CD4-positive, alpha-beta T cell treated with Interleukin-10 for 1 hour (primary cell): ENCODE measurements at regions not wholly inside any gene's neighbourhood (a gene's known extent, or its start where the extent isn't known, plus 50 kb on each side); places are given as distances from the start of the nearest gene placed in this dataset.

ENCODE experiments used
- DNase-seq: peaks from one replicate; pipeline ENCODE4 v3.0.0-alpha.2; 2020

DNA sequence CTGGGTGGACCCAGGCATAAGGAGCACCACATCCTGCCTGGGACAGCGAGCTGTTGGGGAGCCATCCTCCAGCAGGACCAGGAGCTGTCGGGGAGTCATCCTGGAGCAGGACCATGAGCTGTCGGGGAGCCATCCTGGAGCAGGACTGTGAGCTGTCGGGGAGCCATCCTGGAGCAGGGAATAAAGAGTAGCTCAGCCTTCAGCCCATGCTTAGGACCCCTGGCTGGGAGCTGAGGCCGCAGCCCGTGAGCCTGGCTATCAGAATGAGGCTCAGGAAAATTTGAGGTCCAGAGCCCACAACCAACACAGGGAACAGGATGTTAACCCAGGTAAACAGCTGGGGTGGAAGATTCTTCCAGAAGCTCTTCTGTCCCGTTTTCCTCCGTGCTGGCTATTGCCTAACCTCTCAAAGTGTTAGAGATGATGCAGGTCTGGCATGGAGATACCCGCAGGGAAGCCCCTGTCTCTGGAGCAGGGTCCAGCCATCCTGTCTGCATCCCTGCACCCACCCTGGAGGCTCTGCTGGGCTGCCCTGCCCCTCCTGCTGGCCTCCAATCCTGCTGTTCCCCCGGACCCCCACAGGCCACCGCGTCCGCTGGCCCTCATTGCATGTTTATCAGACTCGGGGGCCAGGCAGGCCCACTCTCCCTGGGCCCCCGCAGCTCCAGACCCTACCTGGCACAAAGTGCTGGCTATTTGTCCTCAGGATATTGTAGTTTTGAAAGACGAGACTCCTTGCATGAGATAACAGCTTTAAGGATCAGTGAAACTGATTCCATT lies 243.5 kb upstream of the MYT1L start:
- DNase-seq: no peak

DNA sequence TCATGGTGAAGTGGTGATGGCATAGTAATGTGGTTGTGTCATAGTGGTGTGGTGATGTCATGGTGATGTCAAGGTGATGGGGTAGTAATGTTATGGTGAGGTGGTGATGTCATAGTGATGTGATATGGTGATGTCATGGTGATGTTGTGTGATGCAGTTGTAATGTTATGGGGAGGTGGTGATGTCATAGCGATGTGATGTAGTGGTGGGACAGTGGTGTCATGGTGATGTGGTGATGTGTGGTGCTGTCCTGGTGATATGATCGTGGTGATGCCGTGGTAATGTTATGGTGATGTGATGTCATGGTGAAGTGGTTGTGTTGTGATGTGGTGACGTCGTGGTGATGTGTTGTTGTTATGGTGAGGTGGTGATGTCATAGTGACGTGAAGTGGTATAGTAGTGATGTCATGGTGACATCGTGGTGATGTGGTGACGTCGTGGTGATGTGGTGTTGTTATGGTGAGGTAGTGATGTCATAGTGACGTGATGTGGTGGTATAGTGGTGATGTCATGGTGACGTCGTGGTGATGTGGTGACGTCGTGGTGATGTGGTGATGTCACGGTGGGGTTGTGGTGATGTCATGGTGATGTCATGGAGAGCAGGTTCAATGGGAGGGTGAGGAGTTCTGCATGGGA lies 242.7 kb upstream of the MYT1L start:
- no peak for DNase-seq

DNA sequence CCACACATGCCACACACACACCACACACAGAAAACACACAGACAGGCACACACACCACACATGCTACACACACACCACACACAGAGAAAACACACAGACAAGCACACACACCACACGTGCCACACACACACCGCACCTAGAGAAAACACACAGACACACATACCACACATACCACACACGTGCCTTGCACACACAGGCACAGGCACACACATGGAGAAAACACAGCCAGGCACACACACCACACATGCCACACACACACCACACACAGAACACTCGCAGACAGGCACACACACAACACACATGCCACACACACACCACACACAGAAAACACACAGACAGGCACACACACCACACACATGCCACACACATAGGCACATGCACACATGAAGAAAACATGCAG lies 242.1 kb upstream of the MYT1L start:
- DNase-seq: no peak

DNA sequence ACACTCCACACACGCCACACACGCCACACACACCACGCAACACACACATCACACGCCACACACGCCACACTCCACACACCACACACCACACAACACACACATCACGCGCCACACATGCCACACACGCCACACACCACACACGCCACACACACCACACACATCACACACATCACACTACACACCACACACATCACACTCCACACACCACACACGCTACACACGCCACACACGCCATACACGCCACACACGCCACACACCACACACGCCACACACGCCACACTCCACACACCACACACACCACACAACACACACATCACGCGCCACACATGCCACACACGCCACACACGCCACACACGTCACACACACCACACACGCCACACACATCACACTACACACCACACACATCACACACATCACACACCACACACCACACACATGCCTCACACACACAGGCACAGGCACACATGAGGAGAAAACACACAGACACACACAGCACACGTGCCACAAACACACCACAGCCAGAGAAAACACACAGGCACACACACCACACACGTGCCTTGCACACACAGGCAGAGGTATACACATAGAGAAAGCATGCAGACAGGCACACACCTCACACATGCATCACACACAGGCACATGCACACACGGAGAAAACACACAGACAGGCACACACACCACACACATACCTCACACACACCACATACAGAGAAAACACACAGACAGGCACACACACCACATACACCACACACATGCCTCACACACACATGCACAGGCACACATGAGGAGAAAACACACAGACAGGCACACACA lies 241.5 kb upstream of the MYT1L start:
- DNase-seq: no peak

DNA sequence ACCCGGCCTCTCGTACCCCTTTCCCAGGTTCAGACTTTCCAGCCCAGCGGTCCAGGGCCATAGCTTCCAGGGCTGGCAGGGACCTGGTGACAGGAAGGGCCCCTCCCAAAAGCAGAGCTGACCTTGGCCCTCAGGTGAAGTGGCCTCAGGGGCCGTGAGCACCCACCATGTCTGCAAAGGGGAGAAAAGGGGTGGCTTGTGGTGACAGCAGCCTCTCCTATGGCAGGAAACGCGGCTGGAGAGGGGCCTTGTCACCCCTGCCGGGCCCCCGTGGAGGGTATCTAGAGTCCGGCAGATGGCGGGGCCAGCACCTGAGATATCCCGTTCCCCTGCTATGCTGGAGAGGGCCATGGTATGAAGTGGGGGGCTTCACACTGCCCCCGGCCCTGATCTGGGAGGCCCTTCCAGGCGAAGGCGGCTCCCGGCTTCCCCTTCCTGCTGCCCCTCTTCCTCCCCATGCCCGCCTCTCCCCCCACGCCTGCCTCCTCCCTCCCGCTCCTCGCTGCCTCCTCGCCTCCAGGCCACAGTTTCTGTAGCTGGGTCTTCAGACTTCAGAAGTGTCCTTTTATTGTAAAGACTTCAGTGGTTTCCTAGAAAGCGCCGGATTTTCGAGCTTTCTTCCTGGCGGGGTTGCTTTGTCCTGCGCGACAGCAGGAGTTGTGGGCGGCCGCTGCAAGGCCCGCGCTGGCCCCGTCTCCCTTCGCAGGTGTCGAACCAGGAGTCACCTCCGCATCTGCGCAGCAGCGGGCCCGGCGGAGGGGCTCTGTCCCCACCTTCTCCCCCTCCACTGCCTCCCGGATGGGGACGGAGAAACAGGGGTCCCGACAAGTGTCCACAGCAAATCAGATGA lies 240.5 kb upstream of the MYT1L start:
- DNase-seq: no peak

DNA sequence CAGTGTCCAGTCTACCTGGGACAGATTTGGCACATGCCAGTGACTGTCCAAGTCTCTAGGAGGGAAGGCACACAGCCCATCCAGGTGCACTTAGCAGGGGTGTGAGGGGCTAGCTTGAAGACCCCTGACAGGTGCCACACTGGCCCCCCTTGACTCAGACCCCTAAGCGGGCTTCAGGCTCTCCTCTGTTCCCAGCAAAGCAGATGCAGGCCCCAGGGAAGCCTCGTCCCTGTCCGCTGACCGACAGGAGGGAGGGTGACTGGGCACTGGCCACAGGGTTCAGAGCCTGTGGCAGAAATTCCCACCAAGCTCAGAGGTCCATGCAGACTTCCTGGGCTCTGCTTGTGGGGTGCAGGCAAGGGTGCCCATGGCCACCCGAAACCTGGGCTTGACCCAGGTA lies 239.8 kb upstream of the MYT1L start:
- DNase-seq: no peak

DNA sequence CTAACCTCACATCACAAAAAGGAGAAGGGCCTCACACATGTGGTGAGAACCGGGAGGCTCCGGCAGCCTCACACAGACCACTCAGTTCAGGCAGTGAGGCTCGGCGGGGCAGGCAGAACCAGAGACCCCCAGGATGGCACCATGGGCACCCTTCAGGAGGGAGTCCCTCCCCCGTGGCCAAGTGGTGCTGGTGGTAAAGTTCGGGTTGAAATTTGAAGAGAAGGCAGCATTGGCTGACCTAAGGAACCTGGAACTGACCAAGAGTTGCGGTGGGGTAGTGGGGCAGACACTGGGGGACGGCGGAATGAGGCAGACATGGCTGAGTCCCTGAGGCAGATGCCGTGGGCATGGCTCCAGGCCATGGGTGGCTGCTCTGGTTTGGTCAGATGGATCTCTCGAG lies 239.3 kb upstream of the MYT1L start:
- DNase-seq: no peak

DNA sequence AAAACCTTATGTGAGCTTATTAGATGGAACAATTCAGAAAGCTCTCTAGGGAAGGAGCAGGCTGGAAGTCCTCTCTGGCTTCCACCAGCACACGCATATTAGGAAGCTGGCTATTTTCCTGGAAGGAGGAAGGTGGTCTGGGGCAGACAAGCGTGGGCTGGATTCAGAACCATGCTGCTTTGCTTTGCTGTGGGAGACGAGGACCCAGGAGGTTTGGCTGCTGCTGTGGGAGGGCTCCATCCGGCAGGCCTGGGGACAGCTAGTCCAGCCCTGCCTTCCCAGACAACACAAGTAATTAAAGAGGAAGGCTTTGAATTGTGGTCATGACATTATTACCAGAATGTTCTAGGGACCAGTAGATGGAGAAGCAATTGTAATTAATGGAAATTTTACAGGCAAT lies 238.8 kb upstream of the MYT1L start:
- no peak for DNase-seq

DNA sequence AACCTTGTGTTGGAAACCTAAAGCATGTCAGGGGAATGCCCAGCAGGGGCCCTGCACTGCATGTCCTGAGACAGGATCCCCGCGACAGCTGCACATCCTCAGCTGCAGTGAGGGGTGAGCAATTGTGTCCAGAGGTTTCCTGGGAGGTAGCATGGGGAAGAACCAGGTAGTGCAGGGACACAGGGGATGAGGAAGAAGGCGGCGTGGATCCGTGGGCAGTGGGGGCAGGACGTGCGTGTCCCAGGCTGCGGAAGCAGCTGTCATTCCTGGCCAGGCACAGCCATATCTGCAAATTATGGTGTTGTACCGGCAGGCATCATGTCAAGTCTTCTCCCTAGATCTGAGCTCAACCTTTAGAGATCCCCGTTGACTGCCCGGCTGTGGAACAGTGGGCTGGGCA lies 238.2 kb upstream of the MYT1L start:
- DNase-seq: no peak

DNA sequence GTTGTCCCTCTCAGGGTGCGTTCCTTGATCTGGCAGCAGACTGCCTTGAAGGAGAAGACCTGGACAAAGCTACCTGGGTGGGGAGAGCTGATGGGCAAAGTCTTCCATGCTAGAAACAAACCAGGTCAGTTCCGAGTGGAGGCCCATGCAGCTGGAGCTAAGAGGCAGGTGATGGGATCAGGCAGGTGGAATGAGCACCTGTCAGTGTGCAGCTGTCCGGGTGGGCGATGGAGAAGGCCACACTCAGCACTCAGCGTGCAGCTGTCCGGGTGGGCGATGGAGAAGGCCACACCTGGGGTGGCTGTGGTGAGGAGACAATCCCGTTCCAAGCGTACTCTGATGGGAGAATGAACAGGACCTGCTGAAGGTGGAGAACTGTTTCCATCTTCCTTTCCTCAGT lies 237.3 kb upstream of the MYT1L start:
- DNase-seq: no peak

DNA sequence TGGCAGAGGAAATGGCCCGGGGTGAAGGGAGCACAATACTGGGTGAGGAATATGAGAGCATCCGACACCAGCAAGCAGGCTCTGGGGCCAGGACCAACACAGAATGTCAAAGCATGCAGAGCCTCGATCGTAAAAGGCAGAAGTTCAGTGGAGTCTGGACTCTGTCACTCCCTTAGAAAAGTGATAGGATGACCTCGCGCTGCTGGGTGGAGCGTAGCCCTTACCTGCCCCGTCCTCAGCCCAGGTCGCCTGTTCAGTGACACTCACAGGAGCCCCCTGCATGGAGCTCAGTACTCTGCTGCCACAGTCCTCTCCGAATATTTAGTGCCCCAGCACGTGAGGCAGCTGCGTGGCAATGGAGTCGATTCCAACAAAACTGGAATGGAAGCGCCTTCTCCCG lies 236.7 kb upstream of the MYT1L start:
- DNase-seq: no peak

DNA sequence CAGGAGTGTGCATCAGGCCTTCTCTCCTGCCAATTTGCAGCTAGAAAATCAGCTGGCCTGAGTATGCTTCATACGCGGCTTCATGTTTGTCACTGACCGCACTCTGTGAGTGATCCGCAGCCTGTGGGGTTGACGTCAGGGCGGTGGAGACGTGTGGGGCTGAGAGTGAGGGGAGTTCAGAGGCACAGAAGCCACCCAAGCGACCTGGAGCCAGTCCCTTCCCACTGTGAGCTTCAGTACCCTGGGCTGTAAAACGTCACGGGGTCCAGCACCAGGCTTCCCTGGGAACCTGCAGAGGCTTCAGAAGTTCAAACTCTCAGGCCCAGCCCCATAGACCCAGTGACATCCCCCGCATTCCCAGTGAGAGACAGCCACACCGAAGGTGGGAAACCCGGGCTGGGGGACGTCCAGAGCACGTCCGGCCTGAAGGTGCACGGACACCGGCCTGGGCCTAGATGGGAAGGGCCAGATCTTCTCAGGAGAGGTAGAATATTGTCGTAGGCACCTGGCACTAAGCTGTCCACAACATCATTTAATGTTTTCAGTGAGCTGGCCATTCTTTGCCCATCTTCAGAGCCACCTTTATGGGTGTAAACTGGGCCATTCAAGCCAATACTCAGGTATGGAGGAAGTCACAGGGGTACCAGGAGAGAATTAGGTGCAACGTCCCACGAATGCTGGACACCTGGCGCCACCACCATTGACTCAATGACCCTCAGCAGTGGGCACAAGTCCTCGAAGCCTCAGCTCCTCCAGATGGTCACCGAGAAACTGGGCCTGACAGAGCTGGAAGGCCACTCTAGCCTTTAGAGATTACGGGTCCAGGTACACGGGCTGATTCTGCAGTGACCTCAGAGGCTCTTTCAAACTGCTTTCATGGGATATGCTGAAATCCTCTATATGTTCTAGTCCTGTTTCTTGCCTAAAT lies 235.6 kb upstream of the MYT1L start:
- DNase-seq: no peak

DNA sequence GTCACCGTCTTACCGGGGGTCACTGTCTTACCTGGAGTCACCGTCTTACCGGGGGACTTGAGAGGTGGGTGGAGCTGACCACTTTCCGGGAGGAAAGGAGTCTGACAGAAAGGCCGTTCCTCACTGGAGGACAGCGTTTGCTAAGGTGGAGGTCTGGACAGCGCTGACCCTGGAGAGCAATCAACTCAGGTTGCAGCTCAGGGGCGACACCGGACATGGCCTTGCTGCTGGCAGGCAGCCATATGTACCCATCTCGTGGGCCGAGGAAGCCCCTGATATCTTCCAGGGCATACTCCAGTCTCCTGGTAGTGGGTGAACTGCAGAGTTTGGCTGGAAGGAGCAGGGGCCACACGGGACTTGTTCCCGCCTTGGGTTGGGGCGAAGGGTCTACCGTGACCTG lies 234.6 kb upstream of the MYT1L start:
- no peak for DNase-seq

DNA sequence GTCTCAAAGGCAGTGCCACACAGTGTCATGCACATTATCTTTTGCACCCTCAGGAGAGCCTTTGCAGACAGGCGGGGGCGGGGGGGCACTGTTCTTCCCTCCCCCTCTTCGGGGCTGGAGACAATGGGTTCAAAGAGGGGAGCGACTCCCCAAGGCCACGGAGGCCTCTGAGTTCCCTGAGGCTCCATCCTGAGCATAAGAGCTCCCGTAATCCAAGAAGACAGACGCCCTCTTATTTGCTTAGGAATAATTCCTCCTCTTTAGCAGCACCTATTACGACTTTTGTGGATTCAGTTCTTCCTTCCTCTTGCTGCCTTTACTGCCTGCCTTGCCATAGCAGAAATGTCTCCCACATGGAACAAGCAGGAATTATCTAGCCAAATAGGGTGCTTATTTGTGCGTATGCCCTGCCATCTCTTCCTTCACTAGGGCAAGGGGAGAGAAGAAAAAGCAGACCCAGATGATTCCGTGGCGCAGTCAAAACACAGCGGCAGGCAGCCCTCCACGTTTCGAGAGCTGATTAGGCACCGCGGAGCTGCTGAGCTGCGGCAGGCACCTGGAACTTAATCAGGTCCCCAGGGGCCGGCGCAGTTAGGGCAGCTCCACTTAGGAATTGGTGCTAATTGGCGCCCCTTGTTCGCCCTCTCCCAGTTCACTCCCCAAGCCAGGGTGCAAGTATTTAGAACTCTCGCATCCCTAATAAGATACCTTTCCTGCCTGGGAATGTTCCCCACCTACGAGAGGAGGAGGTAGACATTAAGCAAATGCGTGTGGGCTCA lies 233.4 kb upstream of the MYT1L start:
- DNase-seq: no peak

DNA sequence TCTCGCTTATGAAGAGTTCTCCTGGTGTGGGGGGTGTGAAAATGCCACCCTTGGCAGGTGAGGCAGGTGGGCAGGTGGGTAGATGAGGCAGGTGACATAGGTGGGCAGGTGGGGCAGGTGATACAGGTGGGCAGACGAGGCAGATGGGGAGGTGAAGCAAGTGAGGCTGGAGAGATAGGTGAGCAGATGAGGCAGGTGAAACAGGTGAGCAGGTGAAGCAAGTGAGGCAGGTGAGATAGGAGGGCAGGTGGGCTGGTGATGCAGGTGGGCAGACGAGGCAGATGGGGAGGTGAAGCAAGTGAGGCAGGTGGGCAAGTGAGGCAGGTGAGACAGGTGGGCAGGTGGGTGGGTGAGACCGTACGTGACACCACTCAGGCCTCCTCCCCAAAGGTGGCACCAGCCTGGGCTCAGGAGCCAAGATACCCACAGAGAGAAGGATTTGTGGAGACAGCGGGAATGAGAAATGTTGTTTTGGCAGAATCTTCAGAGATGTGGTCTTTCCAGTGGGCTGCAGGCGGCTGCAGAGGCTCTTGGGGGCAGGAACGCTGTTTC lies 232.3 kb upstream of the MYT1L start:
- no peak for DNase-seq

DNA sequence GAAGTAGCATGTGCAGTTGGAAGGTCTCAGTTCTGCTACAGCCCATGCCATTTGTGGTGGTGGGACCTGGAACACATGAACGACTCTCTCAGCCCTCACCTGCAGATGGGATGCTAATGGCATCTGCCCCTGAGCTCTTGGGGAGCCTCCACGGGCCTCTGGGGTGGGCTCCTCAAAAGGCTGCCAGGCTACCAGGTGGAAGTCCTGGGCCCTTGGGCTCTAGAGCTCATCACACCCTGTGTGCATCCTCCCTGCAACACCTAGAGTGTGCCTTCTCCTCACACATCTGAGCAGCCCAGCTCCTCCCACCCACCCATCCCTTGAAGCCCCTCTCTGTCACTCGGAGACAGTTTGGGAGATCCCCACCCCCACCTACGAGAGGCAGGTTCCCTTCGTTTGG lies 231.8 kb upstream of the MYT1L start:
- DNase-seq: no peak

DNA sequence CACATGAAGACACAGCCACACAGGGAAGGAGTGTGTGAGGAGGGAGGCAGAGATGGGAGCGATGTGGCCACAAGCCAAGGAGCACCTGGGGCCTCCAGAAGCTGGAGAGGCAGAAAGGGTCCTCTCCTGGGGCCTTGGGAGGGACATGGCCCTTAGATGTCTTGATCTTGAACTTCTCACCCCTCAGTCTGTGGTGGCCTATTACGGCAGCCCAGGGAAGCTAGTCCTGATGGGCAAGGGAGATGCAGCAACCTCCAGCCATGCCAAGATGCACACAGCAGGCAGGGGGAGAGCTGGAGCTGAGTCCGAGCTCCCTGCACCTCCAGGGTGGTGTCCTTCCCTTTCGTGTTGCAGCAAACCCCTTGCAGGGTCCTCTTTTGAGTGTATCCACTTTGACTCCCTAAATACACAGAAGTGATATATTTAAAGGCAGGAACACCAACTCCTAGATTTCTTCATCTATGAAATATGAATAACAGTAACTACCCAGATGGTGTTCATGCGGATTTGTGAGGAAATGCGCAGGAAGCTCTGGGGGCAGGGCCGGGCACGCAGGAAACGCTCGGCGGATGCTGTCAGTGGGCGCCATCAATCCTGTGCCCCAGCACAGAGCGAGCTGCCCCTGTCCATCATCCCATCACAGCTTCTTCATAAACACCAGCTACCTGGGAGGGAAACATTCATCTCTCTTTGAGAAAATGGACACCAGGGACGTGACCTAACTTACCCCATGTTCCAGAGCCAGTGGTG lies 230.4 kb upstream of the MYT1L start:
- DNase-seq: no peak

DNA sequence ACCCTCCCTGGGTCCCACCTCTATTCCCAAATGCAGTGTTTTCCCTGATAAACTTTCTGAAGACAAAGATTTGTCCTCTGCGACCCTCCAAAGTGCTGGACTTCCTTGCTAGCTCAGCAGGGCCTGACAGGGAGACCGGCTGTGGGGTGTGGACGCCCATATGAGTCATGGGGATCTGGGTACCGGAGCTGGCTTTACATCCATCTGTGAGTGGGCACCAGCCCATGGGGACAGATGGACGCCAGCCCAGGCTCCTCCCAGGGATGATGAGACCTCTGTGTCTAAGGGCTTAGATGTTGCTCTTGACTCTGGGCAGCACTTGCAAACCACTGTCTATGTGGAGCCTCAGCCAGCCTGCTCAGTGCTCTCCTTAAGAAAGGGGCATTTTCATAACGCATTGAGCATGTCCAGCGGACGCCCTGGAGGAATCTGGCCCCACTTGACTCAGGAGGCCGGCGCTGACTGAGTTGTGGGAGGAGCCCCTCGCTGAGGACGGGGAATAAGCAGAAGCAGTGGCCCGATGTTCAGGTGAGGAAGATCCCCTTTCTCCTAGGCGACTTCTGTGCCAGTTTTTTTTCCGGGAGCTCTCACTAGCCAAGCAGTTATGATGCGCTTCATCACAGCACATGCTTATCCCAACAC lies 229.4 kb upstream of the MYT1L start:
- DNase-seq: no peak

DNA sequence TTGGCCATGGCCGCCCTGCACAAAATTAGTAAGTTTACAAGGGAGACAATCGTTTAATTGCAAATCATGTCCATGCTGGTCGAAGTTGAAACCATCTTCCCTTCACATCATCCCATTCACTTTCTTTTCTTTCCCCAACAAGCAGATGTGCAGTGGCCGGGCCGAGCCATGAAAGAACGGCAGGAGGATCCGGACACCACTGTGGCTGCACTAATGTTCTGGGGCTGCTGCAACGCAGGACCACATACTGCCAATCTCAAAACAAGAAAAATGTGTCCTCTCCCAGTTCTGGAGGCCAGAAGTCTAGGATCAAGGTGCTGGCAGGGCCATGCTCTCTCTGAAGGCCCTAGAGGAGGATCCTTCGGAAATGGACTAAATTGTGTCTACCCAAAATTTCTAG lies 227.4 kb upstream of the MYT1L start:
- DNase-seq: no peak

DNA sequence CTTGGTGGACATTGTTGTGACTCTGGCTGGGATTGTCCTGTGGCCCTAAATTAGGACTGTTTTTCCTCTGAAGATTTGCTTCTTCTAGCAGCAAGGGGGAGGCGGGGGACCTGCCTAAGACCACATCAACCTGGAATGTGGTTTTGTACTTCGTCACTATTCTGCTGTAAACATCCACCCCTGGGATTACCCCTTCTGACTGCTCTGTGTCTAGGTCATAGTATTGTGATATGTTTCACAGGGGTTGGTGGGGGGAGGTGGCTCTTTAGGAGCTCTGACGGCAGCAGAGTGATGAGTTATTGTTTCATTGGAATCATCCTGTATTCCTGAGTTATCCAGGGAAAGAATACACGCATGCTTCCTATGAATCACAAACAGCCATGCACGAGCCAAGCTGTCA lies 226.4 kb upstream of the MYT1L start:
- no peak for DNase-seq
